LHCN-M2 (cell line): ENCODE measurements at regions not wholly inside any gene's neighbourhood (a gene's known extent, or its start where the extent isn't known, plus 50 kb on each side); places are given as distances from the start of the nearest gene placed in this dataset.

Experiments used
- DNase-seq: peaks from one replicate; pipeline ENCODE4 v3.0.0-alpha.2; 2012; ENCODE audit warnings: low read depth

DNA sequence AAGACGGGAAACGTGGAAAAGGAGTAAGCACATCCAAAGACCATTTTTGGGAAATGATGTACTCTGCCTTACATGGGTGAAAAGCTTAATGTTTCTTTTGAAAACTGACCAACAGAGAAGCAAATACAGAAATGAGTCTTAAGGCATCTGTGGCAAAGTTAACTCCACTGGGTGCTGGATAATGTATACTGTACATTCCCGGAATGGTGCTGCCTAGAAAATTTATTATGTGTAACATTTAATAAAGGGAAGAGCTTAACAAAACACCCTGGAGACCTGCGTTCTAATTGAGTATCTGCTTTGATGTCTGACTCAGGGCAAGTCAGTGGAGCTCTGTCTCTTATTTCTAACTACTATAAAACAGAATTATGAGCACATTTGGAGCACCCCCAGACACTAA is 230.2 kb downstream of the MID1 start:
- no peak for DNase-seq

DNA sequence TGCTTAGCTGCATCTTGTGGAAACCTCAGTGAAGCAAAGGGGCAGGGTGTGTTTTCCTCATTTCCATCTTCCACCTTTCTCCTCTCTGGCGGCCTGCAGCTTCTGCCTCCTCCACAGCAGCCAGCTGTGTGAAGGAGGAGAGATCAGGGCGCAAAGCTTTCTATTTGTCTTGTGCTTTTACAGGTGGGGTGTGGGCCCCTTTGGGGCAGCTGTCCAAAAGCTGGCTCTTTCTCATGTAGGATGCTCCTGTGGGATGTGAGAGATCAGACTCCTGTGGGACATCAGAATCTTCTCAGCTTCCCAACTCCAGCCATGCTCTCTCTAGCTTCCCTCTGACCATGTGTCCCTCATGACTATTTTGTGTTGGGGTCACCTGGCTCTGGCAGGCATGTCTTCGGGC is 227.1 kb downstream of the MID1 start:
- DNase-seq: no peak

DNA sequence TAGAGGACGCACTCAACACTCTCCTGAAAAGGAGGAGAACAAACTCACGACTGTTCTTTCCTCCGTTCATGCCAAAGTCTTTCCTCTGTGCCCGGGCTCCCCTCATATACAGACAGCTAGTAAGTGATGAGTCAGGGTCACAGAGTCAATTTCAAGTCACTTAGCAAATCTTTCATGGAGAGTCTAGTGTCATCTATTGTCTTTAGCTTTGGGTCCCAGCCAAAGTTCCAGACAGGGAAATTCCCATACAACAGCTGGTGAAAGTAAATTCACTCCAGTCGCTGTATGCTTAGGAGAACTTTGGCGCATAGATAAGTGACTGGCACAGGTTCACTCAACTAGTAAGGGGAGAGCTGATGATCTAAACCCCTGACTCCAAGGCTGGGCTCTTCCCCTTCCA is 226.5 kb downstream of the MID1 start:
- DNase-seq: peak; percentile 40

DNA sequence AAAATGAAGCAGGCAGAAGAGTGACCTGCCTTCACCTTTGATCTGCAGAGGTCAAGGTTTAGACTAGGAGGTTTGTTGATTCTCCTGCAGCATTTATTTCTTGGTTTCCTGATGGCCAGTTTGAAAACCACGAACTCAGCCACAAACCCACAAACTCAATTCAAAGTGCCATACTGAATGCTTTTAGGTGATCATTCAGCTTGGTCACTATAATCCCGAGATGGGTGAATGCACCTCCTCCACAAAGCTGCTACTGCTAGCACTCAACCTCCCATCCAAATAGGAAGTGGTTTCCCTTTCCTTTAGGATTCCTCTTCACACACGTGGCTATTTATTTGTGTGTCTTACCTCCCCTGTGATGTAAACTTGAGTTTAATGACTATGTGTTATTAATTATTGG is 225.2 kb downstream of the MID1 start:
- DNase-seq: no peak
